C4-2B (cell line): ENCODE measurements at regions not wholly inside any gene's neighbourhood (a gene's known extent, or its start where the extent isn't known, plus 50 kb on each side); places are given as distances from the start of the nearest gene placed in this dataset.
"Not testable (repeated sequence)": the region's sequence is repeated elsewhere in the genome, so short reads cannot be mapped to it uniquely, and the experiment has no call there.

Experiments
- H3K27ac ChIP-seq: fragments of 450-650 bp; 2 replicates; pipeline ENCODE4 v1.5.1; 2017
- CTCF ChIP-seq: fragments of 450-650 bp; conservative IDR thresholded peaks from 2 replicates; pipeline ENCODE4 v1.5.1; 2017; ENCODE audit warnings: mild to moderate bottlenecking
- ZFX ChIP-seq: fragments of 450-650 bp; IDR thresholded peaks from 2 replicates; pipeline ENCODE4 v1.6.1; 2017

GRCh38 chr2:193156480-193156879, 961.7 kb upstream of the TMEFF2 start:
- no peak for TF ChIP-seq ZFX
- TF ChIP-seq CTCF: no peak
- H3K27ac ChIP-seq: no peak overlapping the region

GRCh38 chr2:193154076-193154475, 959.3 kb upstream of the TMEFF2 start:
- H3K27ac ChIP-seq: no peak overlapping the region
- no peak for TF ChIP-seq CTCF

- no peak for TF ChIP-seq CTCF
- TF ChIP-seq ZFX: no peak
- no peak overlapping the region for H3K27ac ChIP-seq
These were observed 958.8 kb upstream of the TMEFF2 start for GRCh38 chr2:193153576-193153975.

- not testable (repeated sequence) for H3K27ac ChIP-seq
These were observed 947.7 kb upstream of the TMEFF2 start for GRCh38 chr2:193142467-193142866.

GRCh38 chr2:193141998-193142397, 947.3 kb upstream of the TMEFF2 start:
- H3K27ac ChIP-seq: no peak overlapping the region
- TF ChIP-seq ZFX (no peak), CTCF (no peak)

GRCh38 chr2:193140895-193141294, 946.2 kb upstream of the TMEFF2 start:
- H3K27ac ChIP-seq: not testable (repeated sequence)

- TF ChIP-seq CTCF (no peak), ZFX (no peak)
- no peak overlapping the region for H3K27ac ChIP-seq
These were observed 930.1 kb upstream of the TMEFF2 start for GRCh38 chr2:193124815-193125214.

GRCh38 chr2:193114827-193115226, 920.1 kb upstream of the TMEFF2 start:
- TF ChIP-seq ZFX: no peak
- no peak for TF ChIP-seq CTCF
- H3K27ac ChIP-seq: no peak overlapping the region

- H3K27ac ChIP-seq: no peak overlapping the region
- TF ChIP-seq CTCF (no peak), ZFX (no peak)
These were observed 918.3 kb upstream of the TMEFF2 start for GRCh38 chr2:193112986-193113385.
